ENCODE measurements at regions not wholly inside any gene's neighbourhood (a gene's known extent, or its start where the extent isn't known, plus 50 kb on each side); places are given as distances from the start of the nearest gene placed in this dataset.

DNA sequence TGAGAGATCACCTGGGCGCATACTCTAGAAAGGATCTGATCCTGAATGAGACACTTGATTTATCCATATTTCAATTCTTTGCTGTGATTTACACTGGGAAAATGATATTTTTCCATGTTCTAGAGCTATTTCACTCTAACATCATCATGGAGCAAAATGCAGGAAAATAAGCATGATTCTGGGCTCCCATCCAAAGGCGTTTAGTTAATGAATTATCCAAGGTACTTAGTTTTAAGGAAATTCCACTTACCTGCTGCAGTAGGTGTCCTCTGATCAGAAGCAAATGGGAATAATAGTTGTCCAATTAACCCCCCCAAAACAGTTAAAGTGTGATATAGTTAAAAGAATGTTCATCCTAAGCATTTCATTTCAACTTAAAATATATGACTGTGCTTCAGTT, 204.5 kb upstream of the PRKD1 start:
- H3K27ac Mint-ChIP-seq: no peak overlapping the region
- intact Hi-C loops (cut with micrococcal nuclease): no loop called here
- H3K4me3 Mint-ChIP-seq: no peak overlapping the region
- no peaks in the 10 kb centered on the region for H3K27me3 Mint-ChIP-seq
- H3K9me3 Mint-ChIP-seq: no peaks in the 10 kb centered on the region
- ChIA-PET CTCF (interaction anchor here (2.0 kb wide), 1 partner anchor 27 kb away, joined by 4 read pairs; no protein-coding TSS in a partner anchor), POLR2A (no interaction called here)
- no peaks in the 10 kb centered on the region for H3K36me3 Mint-ChIP-seq (ENCODE audit: low read depth)
- TF ChIP-seq, protein P1, sequence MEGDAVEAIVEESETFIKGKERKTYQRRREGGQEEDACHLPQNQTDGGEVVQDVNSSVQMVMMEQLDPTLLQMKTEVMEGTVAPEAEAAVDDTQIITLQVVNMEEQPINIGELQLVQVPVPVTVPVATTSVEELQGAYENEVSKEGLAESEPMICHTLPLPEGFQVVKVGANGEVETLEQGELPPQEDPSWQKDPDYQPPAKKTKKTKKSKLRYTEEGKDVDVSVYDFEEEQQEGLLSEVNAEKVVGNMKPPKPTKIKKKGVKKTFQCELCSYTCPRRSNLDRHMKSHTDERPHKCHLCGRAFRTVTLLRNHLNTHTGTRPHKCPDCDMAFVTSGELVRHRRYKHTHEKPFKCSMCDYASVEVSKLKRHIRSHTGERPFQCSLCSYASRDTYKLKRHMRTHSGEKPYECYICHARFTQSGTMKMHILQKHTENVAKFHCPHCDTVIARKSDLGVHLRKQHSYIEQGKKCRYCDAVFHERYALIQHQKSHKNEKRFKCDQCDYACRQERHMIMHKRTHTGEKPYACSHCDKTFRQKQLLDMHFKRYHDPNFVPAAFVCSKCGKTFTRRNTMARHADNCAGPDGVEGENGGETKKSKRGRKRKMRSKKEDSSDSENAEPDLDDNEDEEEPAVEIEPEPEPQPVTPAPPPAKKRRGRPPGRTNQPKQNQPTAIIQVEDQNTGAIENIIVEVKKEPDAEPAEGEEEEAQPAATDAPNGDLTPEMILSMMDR (IDR thresholded peaks at IDR 0.05): no peak
- DNase-seq (no peak), ATAC-seq (no peak)
- no peaks in the 10 kb centered on the region for H3K4me1 Mint-ChIP-seq (ENCODE audit: low read depth)

DNA sequence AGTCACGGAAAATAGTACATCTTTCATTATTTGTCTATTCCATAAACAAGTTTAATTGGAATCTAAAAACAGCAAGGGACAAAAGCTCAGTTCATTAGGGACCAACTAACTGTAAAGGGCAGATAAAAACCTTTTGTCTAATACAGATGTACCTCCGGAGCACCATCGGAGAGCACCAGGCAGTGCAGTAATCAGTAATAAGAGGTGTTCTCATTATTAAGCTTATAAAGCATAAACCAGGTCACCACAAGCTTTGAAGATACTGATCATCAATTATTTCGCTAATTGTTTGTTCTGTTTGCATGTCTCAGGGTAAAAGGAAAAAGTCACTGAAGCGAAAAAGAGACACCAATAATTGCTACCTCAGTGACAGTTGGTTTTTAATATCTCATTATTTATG, 207.3 kb upstream of the PRKD1 start:
- POLR2A ChIA-PET: no interaction called here
- TF ChIP-seq, protein P1 (IDR thresholded peaks at IDR 0.05): no peak
- Mint-ChIP-seq H3K36me3 (ENCODE audit: low read depth) (no peaks in the 10 kb centered on the region), H3K27me3 (no peaks in the 10 kb centered on the region), H3K4me3 (no peak overlapping the region), H3K27ac (no peak overlapping the region), H3K4me1 (ENCODE audit: low read depth) (no peaks in the 10 kb centered on the region), H3K9me3 (no peaks in the 10 kb centered on the region)
- CTCF ChIA-PET: no interaction called here
- ATAC-seq (no peak), DNase-seq (no peak)
- intact Hi-C loops (cut with micrococcal nuclease): no loop called here

DNA sequence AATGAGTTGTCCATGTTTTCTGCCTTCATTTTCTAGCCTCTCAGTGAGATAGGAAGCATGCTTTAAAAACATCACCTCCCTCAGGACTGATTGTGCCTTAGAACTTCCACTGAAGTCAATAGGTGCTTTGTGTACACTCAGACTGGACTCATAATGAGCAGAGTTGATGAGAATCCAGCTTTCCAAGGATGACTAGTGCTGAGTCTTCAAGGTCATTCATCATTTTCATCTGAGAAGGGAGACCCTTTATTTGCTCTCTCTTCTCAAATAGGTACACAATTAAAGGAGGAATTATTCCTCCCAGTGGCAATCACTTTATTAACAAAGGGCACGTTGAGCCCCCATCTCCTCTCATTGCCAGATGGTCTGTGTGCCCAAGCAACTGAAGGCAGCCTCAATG, 210.9 kb upstream of the PRKD1 start:
- H3K27ac Mint-ChIP-seq: no peak overlapping the region
- ChIA-PET POLR2A (no interaction called here), CTCF (no interaction called here)
- no peaks in the 10 kb centered on the region for H3K4me1 Mint-ChIP-seq (ENCODE audit: low read depth)
- TF ChIP-seq, protein P1 (IDR thresholded peaks at IDR 0.05): no peak
- ATAC-seq (no peak), DNase-seq (no peak)
- intact Hi-C loops (cut with micrococcal nuclease): no loop called here
- no peaks in the 10 kb centered on the region for H3K27me3 Mint-ChIP-seq
- H3K9me3 Mint-ChIP-seq: peaks cover 4% of the 10 kb centered on the region
- no peak overlapping the region for H3K4me3 Mint-ChIP-seq
- H3K36me3 Mint-ChIP-seq (ENCODE audit: low read depth): no peaks in the 10 kb centered on the region

DNA sequence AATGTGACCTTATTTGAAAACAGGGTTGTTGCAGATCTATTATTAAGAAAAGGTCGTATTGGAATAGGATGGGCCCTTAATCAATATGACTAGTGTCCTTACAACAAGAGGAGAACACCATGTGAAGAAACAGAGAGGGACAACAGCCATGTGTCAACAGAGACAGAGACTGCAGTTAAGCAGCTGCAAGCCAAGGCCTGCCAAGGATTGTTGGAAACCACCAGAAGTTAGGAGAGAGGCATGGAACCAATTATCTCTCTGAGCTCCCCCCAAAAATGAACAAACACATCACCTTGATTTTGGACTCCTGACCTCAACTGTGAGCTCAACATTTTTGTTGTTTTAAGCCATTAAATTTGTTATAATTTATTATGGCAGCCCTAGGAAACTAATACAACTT, 214.6 kb upstream of the PRKD1 start:
- no peaks in the 10 kb centered on the region for H3K36me3 Mint-ChIP-seq (ENCODE audit: low read depth)
- POLR2A ChIA-PET: no interaction called here
- ATAC-seq: no peak

DNA sequence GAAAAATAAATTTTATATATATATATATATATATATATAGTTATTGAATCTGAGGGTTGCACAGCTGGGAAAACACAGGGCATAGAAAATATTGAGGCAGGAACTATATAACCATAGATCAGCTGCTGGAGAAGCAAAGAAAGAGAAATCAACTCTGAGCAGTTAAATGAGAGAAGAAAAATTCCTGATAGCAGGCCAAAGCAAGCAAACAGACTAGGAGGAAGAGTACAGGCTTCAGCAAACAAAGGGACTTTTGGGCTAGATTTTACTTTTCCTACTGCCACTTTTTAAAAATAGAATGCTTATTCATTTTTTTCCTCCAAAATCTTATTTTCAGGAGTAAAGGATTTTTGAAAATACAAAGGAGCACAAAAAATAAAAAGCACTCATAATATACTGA, 216.0 kb upstream of the PRKD1 start:
- DNase-seq (no peak), ATAC-seq (no peak)
- TF ChIP-seq, protein P1 (IDR thresholded peaks at IDR 0.05): no peak
- ChIA-PET CTCF (no interaction called here), POLR2A (no interaction called here)
- no peak overlapping the region for H3K27ac Mint-ChIP-seq
- peaks cover 12% of the 10 kb centered on the region for H3K9me3 Mint-ChIP-seq
- intact Hi-C loops (cut with micrococcal nuclease): no loop called here
- no peaks in the 10 kb centered on the region for H3K36me3 Mint-ChIP-seq (ENCODE audit: low read depth)
- H3K4me1 Mint-ChIP-seq (ENCODE audit: low read depth): no peaks in the 10 kb centered on the region
- H3K4me3 Mint-ChIP-seq: no peak overlapping the region
- no peaks in the 10 kb centered on the region for H3K27me3 Mint-ChIP-seq

More for the DNA sequence above, 214.6 kb upstream of the PRKD1 start:
- Mint-ChIP-seq H3K4me3 (no peak overlapping the region), H3K9me3 (peaks cover 12% of the 10 kb centered on the region), H3K4me1 (ENCODE audit: low read depth) (no peaks in the 10 kb centered on the region), H3K27me3 (no peaks in the 10 kb centered on the region), H3K27ac (no peak overlapping the region)
- CTCF ChIA-PET: no interaction called here
- TF ChIP-seq, protein P1 (IDR thresholded peaks at IDR 0.05): no peak
- intact Hi-C loops (cut with micrococcal nuclease): no loop called here
- DNase-seq: no peak

Measured in activated CD8-positive, alpha-beta T cell treated with anti-CD3 and anti-CD28 coated beads for 36 hours (primary cell).